Suprapubic skin (tissue), 4 donors: ENCODE measurements at regions not wholly inside any gene's neighbourhood (a gene's known extent, or its start where the extent isn't known, plus 50 kb on each side); places are given as distances from the start of the nearest gene placed in this dataset.

Source experiments
- DNase-seq, 2 donors: peaks; one replicate each; pipeline ENCODE4 v3.0.0-alpha.2; 2019; ENCODE audit warnings: low spot score in 2 of 2
- H3K27ac ChIP-seq: fragments of 200-600 bp; sonication (generic); one replicate; pipeline ENCODE4 v1.5.1; 2019
- H3K27me3 ChIP-seq: fragments of 200-600 bp; sonication (generic); one replicate; pipeline ENCODE4 v1.5.1; 2019
- H3K36me3 ChIP-seq: fragments of 200-600 bp; sonication (generic); one replicate; pipeline ENCODE4 v1.5.1; 2019
- H3K4me1 ChIP-seq: fragments of 200-600 bp; sonication (generic); one replicate; pipeline ENCODE4 v1.5.1; 2019
- H3K4me3 ChIP-seq: fragments of 200-600 bp; sonication (generic); one replicate; pipeline ENCODE4 v1.5.1; 2019; ENCODE audit warnings: mild to moderate bottlenecking
- H3K9me3 ChIP-seq: fragments of 200-600 bp; sonication (generic); one replicate; pipeline ENCODE4 v1.5.1; 2019
- CTCF ChIP-seq, 2 donors: fragments of 200-600 bp in 1 of 2; fragments of 450-650 bp in 1 of 2; sonication (generic) in 1 of 2; IDR thresholded peaks; one replicate each; pipeline ENCODE4 v1.5.1; 2016 to 2019; ENCODE audit warnings: antibody characterized with exemption in 2 of 2, mild to moderate bottlenecking in 1 of 2, moderate library complexity in 1 of 2
- EP300 ChIP-seq: sonication (generic); formaldehyde crosslinking; IDR thresholded peaks from one replicate; pipeline ENCODE4 v1.6.1; 2017; ENCODE audit warnings: antibody characterized with exemption
- POLR2A ChIP-seq, 2 donors: fragments of 450-650 bp; IDR thresholded peaks; one replicate each; pipeline ENCODE4 v1.6.1; 2017; ENCODE audit warnings: antibody characterized with exemption in 2 of 2, mild to moderate bottlenecking in 2 of 2, moderate library complexity in 2 of 2
- POLR2AphosphoS5 ChIP-seq, 3 donors: sonication (generic); formaldehyde crosslinking; IDR thresholded peaks; one replicate each; pipeline ENCODE4 v1.6.1; 2017; ENCODE audit warnings: antibody characterized with exemption in 3 of 3
- WGBS: methylation state at CpG from one replicate; pipeline ENCODE4 v1.1.5; 2018; 5-methylcytosine and 5-hydroxymethylcytosine counted together

GRCh38 chr5:4513381-4513780 is 626.7 kb upstream of the ADAMTS16 start:
- H3K4me3 ChIP-seq: no peak overlapping the region
- WGBS: 60% methylated on average over 4 of the region's 4 CpGs
- no peak for DNase-seq
- H3K4me1 ChIP-seq: peaks cover 6% of the 10 kb centered on the region
- no peaks in the 10 kb centered on the region for H3K9me3 ChIP-seq
- TF ChIP-seq POLR2AphosphoS5 (IDR thresholded peaks at IDR 0.05): no peak
- TF ChIP-seq EP300: no peak
- TF ChIP-seq CTCF (IDR thresholded peaks at IDR 0.05): no peak
- TF ChIP-seq POLR2A (IDR thresholded peaks at IDR 0.05): no peak
- no peaks in the 10 kb centered on the region for H3K36me3 ChIP-seq
- peaks cover 5% of the 10 kb centered on the region for H3K27me3 ChIP-seq
- H3K27ac ChIP-seq: no peak overlapping the region

GRCh38 chr5:4514067-4514648 is 626.0 kb upstream of the ADAMTS16 start:
- Histone ChIP-seq H3K4me1 (peaks cover 6% of the 10 kb centered on the region), H3K36me3 (no peaks in the 10 kb centered on the region), H3K4me3 (no peak overlapping the region), H3K27me3 (peaks cover 5% of the 10 kb centered on the region), H3K9me3 (no peaks in the 10 kb centered on the region), H3K27ac (no peak overlapping the region)
- no peak for TF ChIP-seq CTCF (IDR thresholded peaks at IDR 0.05)
- no peak for TF ChIP-seq POLR2AphosphoS5 (IDR thresholded peaks at IDR 0.05)
- no peak for DNase-seq
- 91% methylated on average over 8 of the region's 8 CpGs for WGBS

GRCh38 chr5:4518903-4519672 is 621.0 kb upstream of the ADAMTS16 start:
- H3K4me1 ChIP-seq: no peaks in the 10 kb centered on the region
- no peaks in the 10 kb centered on the region for H3K9me3 ChIP-seq
- TF ChIP-seq CTCF (IDR thresholded peaks at IDR 0.05) (no peak), POLR2AphosphoS5 (IDR thresholded peaks at IDR 0.05) (no peak), POLR2A (IDR thresholded peaks at IDR 0.05) (no peak), EP300 (no peak)
- peaks cover 8% of the 10 kb centered on the region for H3K27me3 ChIP-seq
- WGBS: 85% methylated on average over 10 of the region's 10 CpGs
- no peak overlapping the region for H3K27ac ChIP-seq
- H3K4me3 ChIP-seq: no peak overlapping the region
- H3K36me3 ChIP-seq: no peaks in the 10 kb centered on the region
- no peak for DNase-seq

- Histone ChIP-seq H3K9me3 (no peaks in the 10 kb centered on the region), H3K4me1 (no peaks in the 10 kb centered on the region), H3K27ac (no peak overlapping the region), H3K4me3 (no peak overlapping the region), H3K27me3 (peaks cover 3% of the 10 kb centered on the region), H3K36me3 (no peaks in the 10 kb centered on the region)
- no peak for DNase-seq
- WGBS: 76% methylated on average over 1 of the region's 1 CpG
- no peak for TF ChIP-seq POLR2A (IDR thresholded peaks at IDR 0.05)
- TF ChIP-seq CTCF (IDR thresholded peaks at IDR 0.05): no peak
- TF ChIP-seq POLR2AphosphoS5 (IDR thresholded peaks at IDR 0.05): no peak
- TF ChIP-seq EP300: no peak
These were observed 619.6 kb upstream of the ADAMTS16 start for GRCh38 chr5:4520559-4520958.

GRCh38 chr5:4523038-4523437 is 617.1 kb upstream of the ADAMTS16 start:
- no peak for TF ChIP-seq CTCF (IDR thresholded peaks at IDR 0.05)
- TF ChIP-seq POLR2A (IDR thresholded peaks at IDR 0.05): no peak
- TF ChIP-seq POLR2AphosphoS5 (IDR thresholded peaks at IDR 0.05): no peak
- no peak for TF ChIP-seq EP300
- no peak for DNase-seq
- no peak overlapping the region for H3K4me3 ChIP-seq
- H3K36me3 ChIP-seq: no peaks in the 10 kb centered on the region
- H3K9me3 ChIP-seq: no peaks in the 10 kb centered on the region
- no peak overlapping the region for H3K27ac ChIP-seq
- peaks cover 3% of the 10 kb centered on the region for H3K27me3 ChIP-seq
- 77% methylated on average over 6 of the region's 6 CpGs for WGBS
- no peaks in the 10 kb centered on the region for H3K4me1 ChIP-seq
